ENCODE measurements at regions not wholly inside any gene's neighbourhood (a gene's known extent, or its start where the extent isn't known, plus 50 kb on each side); places are given as distances from the start of the nearest gene placed in this dataset.

- no peak for TF ChIP-seq POLR2AphosphoS5 (IDR thresholded peaks at IDR 0.05; ENCODE audit: low read depth, low read length)
- no peak for TF ChIP-seq FOXP2 (optimal IDR thresholded peaks at IDR 0.05; ENCODE audit: borderline replicate concordance, extremely low read depth, extremely low read length, insufficient read depth)
- TF ChIP-seq REST (IDR thresholded peaks at IDR 0.05; ENCODE audit: insufficient read depth in 1 of 2, low read depth in 2 of 2, low read length in 2 of 2), result no peak
- no peak for TF ChIP-seq TAF1 (IDR thresholded peaks at IDR 0.05; ENCODE audit: borderline replicate concordance, insufficient read depth, low read length)
- no peak for TF ChIP-seq SIN3A (IDR thresholded peaks at IDR 0.05; ENCODE audit: borderline replicate concordance, insufficient read depth, low read length)
Measured at GRCh38 chr10:3616880-3617279, 168.1 kb downstream of the KLF6 start.
